ENCODE measurements at regions not wholly inside any gene's neighbourhood (a gene's known extent, or its start where the extent isn't known, plus 50 kb on each side); places are given as distances from the start of the nearest gene placed in this dataset.
"Not testable (repeated sequence)": the region's sequence is repeated elsewhere in the genome, so short reads cannot be mapped to it uniquely, and the experiment has no call there.

- DNase-seq: no peak
Observed at GRCh38 chr1:213324859-213325258, 273.8 kb downstream of the RPS6KC1 start.

- no peak for DNase-seq
Observed at GRCh38 chr1:213325482-213325881, 274.4 kb downstream of the RPS6KC1 start.

- DNase-seq: no peak
Observed at GRCh38 chr1:213326281-213327016, 275.4 kb downstream of the RPS6KC1 start.

GRCh38 chr1:213327017-213327667 is 276.1 kb downstream of the RPS6KC1 start:
- DNase-seq: no peak

GRCh38 chr1:213329406-213330008 is 278.5 kb downstream of the RPS6KC1 start:
- no peak for DNase-seq

- no peak for DNase-seq
Observed at GRCh38 chr1:213330281-213330680, 279.2 kb downstream of the RPS6KC1 start.

- no peak for DNase-seq
Observed at GRCh38 chr1:213331631-213332175, 280.7 kb downstream of the RPS6KC1 start.

GRCh38 chr1:213332491-213332890 is 281.4 kb downstream of the RPS6KC1 start:
- no peak for DNase-seq

- no peak for DNase-seq
Observed at GRCh38 chr1:213333121-213333520, 282.1 kb downstream of the RPS6KC1 start.

GRCh38 chr1:213335084-213335483 is 284.0 kb downstream of the RPS6KC1 start:
- peak; percentile 76 for DNase-seq

GRCh38 chr1:213337025-213337678 is 286.1 kb downstream of the RPS6KC1 start:
- DNase-seq: no peak

GRCh38 chr1:213340593-213340992 is 289.6 kb downstream of the RPS6KC1 start:
- no peak for DNase-seq

- no peak for DNase-seq
Observed at GRCh38 chr1:213345621-213346020, 294.6 kb downstream of the RPS6KC1 start.

- DNase-seq: no peak
Observed at GRCh38 chr1:213357403-213357802, 306.4 kb downstream of the RPS6KC1 start.

GRCh38 chr1:213358368-213358767 is 307.3 kb downstream of the RPS6KC1 start:
- DNase-seq: not testable (repeated sequence)

- no peak for DNase-seq
Observed at GRCh38 chr1:213362598-213362997, 311.6 kb downstream of the RPS6KC1 start.

- no peak for DNase-seq
Observed at GRCh38 chr1:213366141-213366831, 315.2 kb downstream of the RPS6KC1 start.

- no peak for DNase-seq
Observed at GRCh38 chr1:213369465-213369864, 318.4 kb downstream of the RPS6KC1 start.

GRCh38 chr1:213370523-213370922 is 319.5 kb downstream of the RPS6KC1 start:
- DNase-seq: no peak

- no peak for DNase-seq
Observed at GRCh38 chr1:213371525-213371846, 320.4 kb downstream of the RPS6KC1 start.

- no peak for DNase-seq
Observed at GRCh38 chr1:213371847-213372619, 321.0 kb downstream of the RPS6KC1 start.

GRCh38 chr1:213374369-213374768 is 323.3 kb downstream of the RPS6KC1 start:
- peak; percentile 44 for DNase-seq
